ENCODE measurements at regions not wholly inside any gene's neighbourhood (a gene's known extent, or its start where the extent isn't known, plus 50 kb on each side); places are given as distances from the start of the nearest gene placed in this dataset.

- Histone ChIP-seq H3K27me3 (ENCODE audit: control insufficient read depth, insufficient read depth, low read length) (no peaks in the 10 kb centered on the region), H3K4me1 (ENCODE audit: control insufficient read depth, insufficient read depth, low read length) (no peaks in the 10 kb centered on the region), H3K4me3 (ENCODE audit: low read length) (no peak overlapping the region), H3K36me3 (ENCODE audit: control insufficient read depth, insufficient read depth, low read length) (no peaks in the 10 kb centered on the region), H3K9me3 (ENCODE audit: control insufficient read depth, insufficient read depth, low read length) (no peaks in the 10 kb centered on the region), H3K27ac (ENCODE audit: low read length) (no peak overlapping the region)
- WGBS (ENCODE audit: insufficient coverage, insufficient read length), result no CpG with 5 or more reads among the region's 5 CpGs
- DNase-seq (ENCODE audit: low read depth, low spot score), result peak; percentile 18
Measured at GRCh38 chr3:96700322-96701315, 113.8 kb upstream of the EPHA6 start.

- H3K4me3 ChIP-seq (ENCODE audit: low read length), result no peak overlapping the region
- no peak overlapping the region for H3K27ac ChIP-seq (ENCODE audit: low read length)
- no peaks in the 10 kb centered on the region for H3K27me3 ChIP-seq (ENCODE audit: control insufficient read depth, insufficient read depth, low read length)
- DNase-seq (ENCODE audit: low read depth, low spot score), result no peak
- H3K9me3 ChIP-seq (ENCODE audit: control insufficient read depth, insufficient read depth, low read length), result no peaks in the 10 kb centered on the region
- no peaks in the 10 kb centered on the region for H3K4me1 ChIP-seq (ENCODE audit: control insufficient read depth, insufficient read depth, low read length)
- WGBS (ENCODE audit: insufficient coverage, insufficient read length), result no CpG with 5 or more reads among the region's 2 CpGs
- H3K36me3 ChIP-seq (ENCODE audit: control insufficient read depth, insufficient read depth, low read length), result no peaks in the 10 kb centered on the region
Measured at GRCh38 chr3:96705895-96706294, 108.5 kb upstream of the EPHA6 start.

GRCh38 chr3:96706509-96706908 is 107.9 kb upstream of the EPHA6 start:
- no peak overlapping the region for H3K4me3 ChIP-seq (ENCODE audit: low read length)
- no peak for DNase-seq (ENCODE audit: low read depth, low spot score)

GRCh38 chr3:96711816-96712215 is 102.6 kb upstream of the EPHA6 start:
- no peak overlapping the region for H3K27ac ChIP-seq (ENCODE audit: low read length)
- WGBS (ENCODE audit: insufficient coverage, insufficient read length), result no CpG with 5 or more reads among the region's 2 CpGs

More at GRCh38 chr3:96706509-96706908, 107.9 kb upstream of the EPHA6 start:
- Histone ChIP-seq H3K36me3 (ENCODE audit: control insufficient read depth, insufficient read depth, low read length) (no peaks in the 10 kb centered on the region), H3K9me3 (ENCODE audit: control insufficient read depth, insufficient read depth, low read length) (no peaks in the 10 kb centered on the region), H3K27ac (ENCODE audit: low read length) (no peak overlapping the region), H3K4me1 (ENCODE audit: control insufficient read depth, insufficient read depth, low read length) (no peaks in the 10 kb centered on the region), H3K27me3 (ENCODE audit: control insufficient read depth, insufficient read depth, low read length) (no peaks in the 10 kb centered on the region)

GRCh38 chr3:96712792-96713191 is 101.6 kb upstream of the EPHA6 start:
- WGBS (ENCODE audit: insufficient coverage, insufficient read length), result no CpG with 5 or more reads among the region's 2 CpGs
- Histone ChIP-seq H3K9me3 (ENCODE audit: control insufficient read depth, insufficient read depth, low read length) (no peaks in the 10 kb centered on the region), H3K4me3 (ENCODE audit: low read length) (no peak overlapping the region), H3K27me3 (ENCODE audit: control insufficient read depth, insufficient read depth, low read length) (no peaks in the 10 kb centered on the region), H3K4me1 (ENCODE audit: control insufficient read depth, insufficient read depth, low read length) (no peaks in the 10 kb centered on the region), H3K36me3 (ENCODE audit: control insufficient read depth, insufficient read depth, low read length) (no peaks in the 10 kb centered on the region), H3K27ac (ENCODE audit: low read length) (no peak overlapping the region)
- DNase-seq (ENCODE audit: low read depth, low spot score), result no peak

More at GRCh38 chr3:96711816-96712215, 102.6 kb upstream of the EPHA6 start:
- Histone ChIP-seq H3K36me3 (ENCODE audit: control insufficient read depth, insufficient read depth, low read length) (no peaks in the 10 kb centered on the region), H3K27me3 (ENCODE audit: control insufficient read depth, insufficient read depth, low read length) (no peaks in the 10 kb centered on the region), H3K4me1 (ENCODE audit: control insufficient read depth, insufficient read depth, low read length) (no peaks in the 10 kb centered on the region), H3K9me3 (ENCODE audit: control insufficient read depth, insufficient read depth, low read length) (no peaks in the 10 kb centered on the region), H3K4me3 (ENCODE audit: low read length) (no peak overlapping the region)
- no peak for DNase-seq (ENCODE audit: low read depth, low spot score)

- Histone ChIP-seq H3K27ac (ENCODE audit: low read length) (no peak overlapping the region), H3K9me3 (ENCODE audit: control insufficient read depth, insufficient read depth, low read length) (no peaks in the 10 kb centered on the region), H3K27me3 (ENCODE audit: control insufficient read depth, insufficient read depth, low read length) (no peaks in the 10 kb centered on the region), H3K4me3 (ENCODE audit: low read length) (no peak overlapping the region), H3K36me3 (ENCODE audit: control insufficient read depth, insufficient read depth, low read length) (no peaks in the 10 kb centered on the region), H3K4me1 (ENCODE audit: control insufficient read depth, insufficient read depth, low read length) (no peaks in the 10 kb centered on the region)
- WGBS (ENCODE audit: insufficient coverage, insufficient read length), result no CpG with 5 or more reads among the region's 3 CpGs
- DNase-seq (ENCODE audit: low read depth, low spot score), result no peak
Measured at GRCh38 chr3:96719921-96720320, 94.5 kb upstream of the EPHA6 start.

GRCh38 chr3:96731031-96731430 is 83.4 kb upstream of the EPHA6 start:
- no peak overlapping the region for H3K4me3 ChIP-seq (ENCODE audit: low read length)
- no peaks in the 10 kb centered on the region for H3K27me3 ChIP-seq (ENCODE audit: control insufficient read depth, insufficient read depth, low read length)

GRCh38 chr3:96734273-96735009 is 80.0 kb upstream of the EPHA6 start:
- DNase-seq (ENCODE audit: low read depth, low spot score), result no peak
- WGBS (ENCODE audit: insufficient coverage, insufficient read length), result no CpG with 5 or more reads among the region's 2 CpGs
- H3K4me3 ChIP-seq (ENCODE audit: low read length), result no peak overlapping the region
- H3K27ac ChIP-seq (ENCODE audit: low read length), result no peak overlapping the region
- no peaks in the 10 kb centered on the region for H3K36me3 ChIP-seq (ENCODE audit: control insufficient read depth, insufficient read depth, low read length)
- no peaks in the 10 kb centered on the region for H3K9me3 ChIP-seq (ENCODE audit: control insufficient read depth, insufficient read depth, low read length)
- H3K27me3 ChIP-seq (ENCODE audit: control insufficient read depth, insufficient read depth, low read length), result no peaks in the 10 kb centered on the region
- no peaks in the 10 kb centered on the region for H3K4me1 ChIP-seq (ENCODE audit: control insufficient read depth, insufficient read depth, low read length)

More at GRCh38 chr3:96731031-96731430, 83.4 kb upstream of the EPHA6 start:
- no peak for DNase-seq (ENCODE audit: low read depth, low spot score)
- Histone ChIP-seq H3K36me3 (ENCODE audit: control insufficient read depth, insufficient read depth, low read length) (no peaks in the 10 kb centered on the region), H3K9me3 (ENCODE audit: control insufficient read depth, insufficient read depth, low read length) (no peaks in the 10 kb centered on the region), H3K27ac (ENCODE audit: low read length) (no peak overlapping the region), H3K4me1 (ENCODE audit: control insufficient read depth, insufficient read depth, low read length) (no peaks in the 10 kb centered on the region)

- Histone ChIP-seq H3K27ac (ENCODE audit: low read length) (no peak overlapping the region), H3K4me1 (ENCODE audit: control insufficient read depth, insufficient read depth, low read length) (no peaks in the 10 kb centered on the region)
- no peak for DNase-seq (ENCODE audit: low read depth, low spot score)
Measured at GRCh38 chr3:96748139-96748538, 66.3 kb upstream of the EPHA6 start.

GRCh38 chr3:96750094-96750767 is 64.2 kb upstream of the EPHA6 start:
- no peaks in the 10 kb centered on the region for H3K4me1 ChIP-seq (ENCODE audit: control insufficient read depth, insufficient read depth, low read length)
- H3K36me3 ChIP-seq (ENCODE audit: control insufficient read depth, insufficient read depth, low read length), result no peaks in the 10 kb centered on the region
- H3K9me3 ChIP-seq (ENCODE audit: control insufficient read depth, insufficient read depth, low read length), result no peaks in the 10 kb centered on the region
- WGBS (ENCODE audit: insufficient coverage, insufficient read length), result no CpG with 5 or more reads among the region's 2 CpGs
- H3K27me3 ChIP-seq (ENCODE audit: control insufficient read depth, insufficient read depth, low read length), result no peaks in the 10 kb centered on the region
- DNase-seq (ENCODE audit: low read depth, low spot score), result no peak
- no peak overlapping the region for H3K4me3 ChIP-seq (ENCODE audit: low read length)
- no peak overlapping the region for H3K27ac ChIP-seq (ENCODE audit: low read length)

More at GRCh38 chr3:96748139-96748538, 66.3 kb upstream of the EPHA6 start:
- Histone ChIP-seq H3K9me3 (ENCODE audit: control insufficient read depth, insufficient read depth, low read length) (no peaks in the 10 kb centered on the region), H3K4me3 (ENCODE audit: low read length) (no peak overlapping the region), H3K36me3 (ENCODE audit: control insufficient read depth, insufficient read depth, low read length) (no peaks in the 10 kb centered on the region), H3K27me3 (ENCODE audit: control insufficient read depth, insufficient read depth, low read length) (no peaks in the 10 kb centered on the region)

Data from iPS DF 6.9 (cell line).